Omental fat pad (tissue), 3 donors: ENCODE measurements at regions not wholly inside any gene's neighbourhood (a gene's known extent, or its start where the extent isn't known, plus 50 kb on each side); places are given as distances from the start of the nearest gene placed in this dataset.

Source experiments
- ATAC-seq: fragments of 150-250 bp; one replicate; pipeline ENCODE4 v1.9.1; 2016; ENCODE audit warnings: mild to moderate bottlenecking, moderate library complexity; ENCODE audit not compliant: low FRiP score
- DNase-seq: peaks from one replicate; pipeline ENCODE4 v3.0.0-alpha.2; 2019; ENCODE audit warnings: low spot score
- CTCF ChIP-seq, 3 donors: fragments of 450-650 bp; IDR thresholded peaks; one replicate each; pipeline ENCODE4 v1.5.1; 2016 to 2017; ENCODE audit warnings: antibody characterized with exemption in 3 of 3, mild to moderate bottlenecking in 3 of 3, moderate library complexity in 2 of 3

- no peak for TF ChIP-seq CTCF (IDR thresholded peaks at IDR 0.05)
- DNase-seq (no peak), ATAC-seq (no peak)
Observed at GRCh38 chr1:213331631-213332175, 280.7 kb downstream of the RPS6KC1 start.

DNA sequence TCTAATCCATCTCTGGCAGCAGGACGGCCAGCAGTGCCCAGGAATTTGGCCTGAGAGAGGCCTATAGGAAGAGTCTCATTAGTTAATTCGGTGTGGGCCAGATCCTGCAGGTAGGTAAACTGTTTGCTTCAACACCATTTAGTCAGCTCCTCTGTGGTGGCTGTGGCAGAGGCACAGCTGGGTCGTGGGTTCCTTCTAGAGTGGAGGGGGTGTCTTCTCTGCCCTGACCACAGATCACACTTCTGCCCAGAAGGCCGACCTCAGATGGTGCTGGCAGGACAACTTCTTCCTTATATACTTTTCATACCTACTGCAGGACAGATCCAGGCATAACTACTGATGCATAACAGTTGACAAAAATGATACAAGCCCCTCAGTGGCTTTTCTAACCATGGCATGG is 281.4 kb downstream of the RPS6KC1 start:
- TF ChIP-seq CTCF (IDR thresholded peaks at IDR 0.05): no peak
- ATAC-seq: no peak
- no peak for DNase-seq

GRCh38 chr1:213333121-213333520 is 282.1 kb downstream of the RPS6KC1 start:
- DNase-seq (no peak), ATAC-seq (no peak)
- TF ChIP-seq CTCF (IDR thresholded peaks at IDR 0.05): no peak

GRCh38 chr1:213335084-213335483 is 284.0 kb downstream of the RPS6KC1 start:
- DNase-seq (no peak), ATAC-seq (no peak)
- TF ChIP-seq CTCF (IDR thresholded peaks at IDR 0.05): no peak

DNA sequence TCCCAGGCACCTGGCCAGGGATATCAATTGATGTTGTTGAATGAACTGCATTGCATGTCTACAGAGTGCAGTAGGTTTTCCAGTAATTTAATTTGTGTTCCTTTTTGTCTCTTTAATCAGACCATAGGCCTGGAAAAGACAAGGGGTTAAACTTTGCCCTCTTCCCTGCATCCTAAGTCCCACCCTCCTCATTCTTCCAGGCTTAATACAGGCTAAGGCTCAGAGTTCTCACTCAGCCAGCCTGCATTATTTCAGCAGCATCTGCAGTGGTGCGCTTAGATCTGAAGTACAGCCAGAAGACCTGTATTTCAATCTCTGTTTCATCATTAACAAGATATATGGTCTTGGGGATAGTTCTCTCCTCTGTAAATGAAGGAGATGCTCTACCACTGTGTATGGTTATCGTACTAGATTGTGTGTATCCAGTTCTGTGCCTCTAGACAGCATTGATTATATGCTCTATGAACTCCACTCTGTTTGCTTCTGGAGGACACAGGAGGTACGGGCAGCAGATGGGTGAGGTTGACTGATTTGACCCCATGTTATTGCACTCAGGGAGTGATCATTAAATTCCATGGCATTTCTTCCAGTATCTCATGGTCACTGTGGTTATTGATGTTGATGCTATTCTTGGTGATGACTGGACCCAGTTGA is 286.1 kb downstream of the RPS6KC1 start:
- ATAC-seq (no peak), DNase-seq (no peak)
- no peak for TF ChIP-seq CTCF (IDR thresholded peaks at IDR 0.05)

DNA sequence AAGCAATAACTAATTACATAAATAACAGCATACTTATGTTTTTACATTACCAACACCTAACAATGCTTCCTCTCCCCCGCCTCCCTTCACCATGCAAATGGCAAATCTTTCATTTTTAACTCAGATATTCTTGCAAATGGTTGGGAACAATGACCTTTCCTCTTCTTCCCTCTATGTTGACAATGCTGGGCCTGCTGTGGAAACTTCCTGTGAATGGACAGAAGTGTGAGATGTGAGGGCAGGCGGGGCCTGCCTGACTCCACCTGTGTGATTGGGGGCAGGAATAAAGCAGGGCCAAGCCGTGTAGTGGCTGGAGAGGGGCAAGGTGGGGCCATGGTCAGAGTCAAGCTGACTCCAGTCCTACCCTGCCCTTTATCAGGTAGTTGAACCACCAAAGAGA is 289.6 kb downstream of the RPS6KC1 start:
- TF ChIP-seq CTCF (IDR thresholded peaks at IDR 0.05): no peak
- no peak for ATAC-seq
- DNase-seq: no peak

DNA sequence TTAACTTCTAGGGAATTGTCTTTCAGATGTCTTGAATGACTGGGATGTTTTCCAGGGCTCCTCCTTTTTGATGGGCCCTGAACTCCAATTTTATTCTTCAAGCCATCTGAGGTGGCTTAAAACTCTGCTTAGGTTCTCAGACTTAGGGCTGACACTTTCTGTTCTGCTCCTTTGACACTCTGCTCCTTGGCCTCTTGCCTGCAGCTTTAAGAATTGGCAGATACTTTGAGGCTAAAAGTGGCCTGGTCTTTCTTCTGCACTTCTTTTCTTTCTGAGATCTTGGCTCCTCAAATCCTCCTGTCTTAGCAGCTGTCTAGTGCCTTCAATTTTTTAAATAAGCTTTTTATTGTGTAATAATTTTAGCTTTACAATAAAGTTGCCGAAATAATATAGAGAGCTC is 294.6 kb downstream of the RPS6KC1 start:
- no peak for TF ChIP-seq CTCF (IDR thresholded peaks at IDR 0.05)
- DNase-seq: no peak
- no peak for ATAC-seq
